ENCODE measurements at regions not wholly inside any gene's neighbourhood (a gene's known extent, or its start where the extent isn't known, plus 50 kb on each side); places are given as distances from the start of the nearest gene placed in this dataset.

GRCh38 chr5:143653256-143653655, 158.7 kb upstream of the HMHB1 start:
- TF ChIP-seq POLR2A (IDR thresholded peaks at IDR 0.05) (no peak), CTCF (IDR thresholded peaks at IDR 0.05 in 8 of 11, conservative IDR thresholded peaks at IDR 0.05 in 3 of 11) (no peak)

Data from spleen (tissue), 7 donors.